Psoas muscle (tissue), 7 donors: ENCODE measurements at regions not wholly inside any gene's neighbourhood (a gene's known extent, or its start where the extent isn't known, plus 50 kb on each side); places are given as distances from the start of the nearest gene placed in this dataset.

ENCODE experiments used
- ATAC-seq, 4 donors: fragments of 200-7000 bp; cut with Tn5 transposase; one replicate each; pipeline ENCODE4 v1.9.1; 2020; ENCODE audit warnings: moderate library complexity in 3 of 4, mild to moderate bottlenecking in 2 of 4
- DNase-seq, 2 donors: peaks; one replicate each; pipeline ENCODE4 v3.0.0-alpha.2; 2020
- H3K27ac ChIP-seq: fragments of 200-600 bp; one replicate; pipeline ENCODE4 v1.8.0; 2022
- H3K27me3 ChIP-seq, 3 donors: fragments of 200-600 bp in 1 of 3; one replicate each; pipeline versions ENCODE4 v1.6.1 to v1.8.0; 2013 to 2022; ENCODE audit warnings: low read length in 2 of 3, mild to moderate bottlenecking in 2 of 3, moderate library complexity in 1 of 3; ENCODE audit not compliant: insufficient read depth in 3 of 3
- H3K36me3 ChIP-seq, 2 donors: fragments of 200-600 bp in 1 of 2; one replicate each; pipeline versions ENCODE4 v1.6.1 to v1.8.0; 2013 to 2022; ENCODE audit warnings: low read depth in 1 of 2, mild to moderate bottlenecking in 1 of 2, moderate library complexity in 1 of 2; ENCODE audit not compliant: insufficient read depth in 1 of 2
- H3K4me1 ChIP-seq: fragments of 200-600 bp; one replicate; pipeline ENCODE4 v1.8.0; 2022
- H3K4me3 ChIP-seq: fragments of 200-600 bp; one replicate; pipeline ENCODE4 v1.8.0; 2022; ENCODE audit warnings: mild to moderate bottlenecking
- H3K9me3 ChIP-seq: fragments of 200-600 bp; one replicate; pipeline ENCODE4 v1.8.0; 2022
- WGBS, 3 donors: extraction: QIAGEN DNeasy Blood & Tissue Kit; methylation state at CpG; one replicate each; pipeline versions ENCODE4 v1.1.6 to v1.1.7; 2013; 5-methylcytosine and 5-hydroxymethylcytosine counted together
- intact Hi-C, 2 donors: fragments of 100-400 bp; cut with DNase I; formaldehyde crosslinking; loops; one replicate each; pipeline versions ENCODE4 v1.11.0 to v1.14.2; 2022
- TF ChIP-seq, protein P1 (sequence below): fragments of 200-600 bp; IDR thresholded peaks from one replicate; pipeline ENCODE4 v1.8.0; 2022; ENCODE audit warnings: antibody characterized with exemption
- donor health status: healthy with polysubstance abuse.
- donor health status: DM: no; HTN: no; CAD: no; lungs with moderate emphysema.
- donor health status: Bipolar disorder and iron deficiency.
- donor health status: healthy.
- donor health status: DM: yes; HTN: yes; CAD: no.
- donor health status: DM: no; HTN: no; CAD: no.
- donor health status: DM: yes; HTN: yes; CAD: no.

DNA sequence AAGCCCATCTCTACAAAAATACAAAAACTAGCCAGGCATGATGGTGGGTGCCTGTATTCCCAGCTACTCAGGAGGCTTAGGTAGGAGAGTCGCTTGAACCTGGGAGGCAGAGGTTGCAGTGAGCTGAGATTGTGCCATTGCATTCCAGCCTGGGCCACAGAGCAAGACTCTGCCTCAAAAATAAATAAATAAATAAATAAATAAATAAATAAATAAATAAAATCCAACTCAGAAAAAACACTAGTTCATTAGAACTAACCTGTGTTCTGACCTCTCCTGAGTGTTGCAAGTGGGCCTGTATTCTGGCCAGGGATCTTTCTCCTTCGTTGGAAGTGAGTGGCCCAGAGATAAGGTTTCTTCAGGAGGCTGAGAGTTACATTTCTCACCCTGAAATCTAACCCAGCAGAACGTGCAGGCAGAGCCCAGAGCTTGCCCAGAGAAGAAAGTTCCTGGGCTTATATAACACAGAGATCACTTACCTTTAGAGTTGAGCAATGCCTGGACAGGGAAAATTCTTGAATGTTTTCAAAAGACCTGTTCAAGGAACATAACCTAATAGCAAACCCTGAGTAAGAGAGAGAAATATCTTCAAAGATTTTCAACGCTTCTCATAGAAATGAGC lies 583.9 kb downstream of the MCTP2 start:
- TF ChIP-seq, protein P1, sequence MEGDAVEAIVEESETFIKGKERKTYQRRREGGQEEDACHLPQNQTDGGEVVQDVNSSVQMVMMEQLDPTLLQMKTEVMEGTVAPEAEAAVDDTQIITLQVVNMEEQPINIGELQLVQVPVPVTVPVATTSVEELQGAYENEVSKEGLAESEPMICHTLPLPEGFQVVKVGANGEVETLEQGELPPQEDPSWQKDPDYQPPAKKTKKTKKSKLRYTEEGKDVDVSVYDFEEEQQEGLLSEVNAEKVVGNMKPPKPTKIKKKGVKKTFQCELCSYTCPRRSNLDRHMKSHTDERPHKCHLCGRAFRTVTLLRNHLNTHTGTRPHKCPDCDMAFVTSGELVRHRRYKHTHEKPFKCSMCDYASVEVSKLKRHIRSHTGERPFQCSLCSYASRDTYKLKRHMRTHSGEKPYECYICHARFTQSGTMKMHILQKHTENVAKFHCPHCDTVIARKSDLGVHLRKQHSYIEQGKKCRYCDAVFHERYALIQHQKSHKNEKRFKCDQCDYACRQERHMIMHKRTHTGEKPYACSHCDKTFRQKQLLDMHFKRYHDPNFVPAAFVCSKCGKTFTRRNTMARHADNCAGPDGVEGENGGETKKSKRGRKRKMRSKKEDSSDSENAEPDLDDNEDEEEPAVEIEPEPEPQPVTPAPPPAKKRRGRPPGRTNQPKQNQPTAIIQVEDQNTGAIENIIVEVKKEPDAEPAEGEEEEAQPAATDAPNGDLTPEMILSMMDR: no peak
- no peak overlapping the region for H3K4me3 ChIP-seq
- DNase-seq: no peak
- no peaks in the 10 kb centered on the region for H3K4me1 ChIP-seq
- H3K27ac ChIP-seq: no peak overlapping the region
- intact Hi-C loops: no loop called here
- no peaks in the 10 kb centered on the region for H3K27me3 ChIP-seq
- H3K36me3 ChIP-seq: no peaks in the 10 kb centered on the region
- no peak for ATAC-seq
- no peaks in the 10 kb centered on the region for H3K9me3 ChIP-seq
- 52 to 60% (median 54%) methylated on average over 4 of the region's 4 CpGs for WGBS, 3 donors

DNA sequence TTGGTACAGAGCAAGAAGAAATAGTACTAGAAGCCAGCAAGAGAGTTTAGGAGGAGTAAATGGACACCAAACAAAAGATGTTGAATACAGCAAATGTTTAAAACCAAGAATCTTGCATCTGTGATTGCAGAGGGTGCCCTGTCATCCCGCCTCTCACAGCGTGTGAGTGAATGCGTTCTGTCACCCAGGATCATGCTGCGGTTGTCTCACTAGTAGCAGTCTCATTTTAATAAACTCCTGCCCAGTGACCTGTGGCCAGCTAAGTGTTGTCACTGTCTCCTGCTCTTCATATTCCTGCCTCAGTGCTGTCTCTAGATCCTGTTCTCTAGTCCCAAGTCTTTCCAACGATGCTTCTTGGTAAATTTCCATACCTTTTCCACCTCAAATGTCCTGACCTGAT lies 584.6 kb downstream of the MCTP2 start:
- 73 to 87% (median 83%) methylated on average over 5 of the region's 5 CpGs for WGBS, 3 donors
- TF ChIP-seq, protein P1: no peak
- no peak overlapping the region for H3K27ac ChIP-seq
- DNase-seq: no peak
- no peak for ATAC-seq
- H3K27me3 ChIP-seq: no peaks in the 10 kb centered on the region
- intact Hi-C loops: no loop called here
- no peaks in the 10 kb centered on the region for H3K36me3 ChIP-seq
- no peaks in the 10 kb centered on the region for H3K4me1 ChIP-seq
- no peaks in the 10 kb centered on the region for H3K9me3 ChIP-seq
- no peak overlapping the region for H3K4me3 ChIP-seq

DNA sequence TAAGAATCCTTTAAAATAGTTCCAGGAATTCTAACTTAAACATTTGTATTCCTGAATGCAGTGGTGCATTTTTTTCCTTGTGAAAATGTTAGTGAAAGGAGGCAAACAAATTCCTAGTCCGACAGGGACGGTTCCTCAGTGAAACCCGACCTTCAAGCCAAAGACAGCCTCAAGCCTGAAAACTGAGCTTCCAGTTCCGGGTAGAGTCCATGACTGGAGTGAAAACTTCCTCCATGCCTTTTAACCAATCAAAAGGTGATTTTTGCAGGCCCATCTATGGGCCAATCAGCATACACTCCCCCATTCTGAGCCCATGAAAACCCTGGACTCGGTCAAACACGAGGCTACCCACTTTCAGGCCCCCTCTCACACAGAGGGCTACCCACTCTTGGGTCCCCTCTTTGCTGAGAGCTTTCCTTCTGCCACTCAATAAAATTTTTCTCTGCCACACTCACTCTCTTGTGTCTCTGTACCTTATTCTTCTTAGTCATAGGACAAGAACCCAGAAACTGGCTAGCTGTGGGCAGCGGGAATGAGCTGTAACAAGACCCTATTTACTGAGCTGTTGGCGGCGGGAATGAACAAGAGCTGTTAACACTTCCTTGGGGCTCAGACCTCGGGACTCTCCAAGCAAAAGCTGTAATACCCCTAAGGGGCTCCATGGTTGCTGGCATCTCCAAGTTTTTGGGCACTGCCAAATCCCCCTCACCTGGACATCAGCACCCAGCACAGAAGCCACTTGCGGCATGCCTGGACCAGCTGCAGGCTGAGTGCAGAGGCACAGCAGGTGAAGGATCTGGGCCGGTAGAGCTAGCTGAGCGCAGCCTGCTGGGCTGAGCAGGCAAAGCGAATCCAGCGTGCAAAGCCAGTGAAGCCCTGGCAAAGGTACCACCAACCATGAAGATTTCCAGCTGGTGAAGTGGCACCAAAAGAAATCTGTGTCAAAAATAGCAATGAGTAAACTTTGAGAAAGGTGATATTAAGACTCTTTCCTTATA lies 598.8 kb downstream of the MCTP2 start:
- H3K27me3 ChIP-seq: no peaks in the 10 kb centered on the region
- intact Hi-C loops: no loop called here
- H3K4me3 ChIP-seq: no peak overlapping the region
- no peak for ATAC-seq
- no peak overlapping the region for H3K27ac ChIP-seq
- peaks cover 6% of the 10 kb centered on the region for H3K9me3 ChIP-seq
- WGBS, 3 donors: 71 to 85% (median 76%) methylated on average over 15 of the region's 15 CpGs
- TF ChIP-seq, protein P1: no peak
- no peaks in the 10 kb centered on the region for H3K4me1 ChIP-seq
- H3K36me3 ChIP-seq: no peaks in the 10 kb centered on the region
- no peak for DNase-seq

DNA sequence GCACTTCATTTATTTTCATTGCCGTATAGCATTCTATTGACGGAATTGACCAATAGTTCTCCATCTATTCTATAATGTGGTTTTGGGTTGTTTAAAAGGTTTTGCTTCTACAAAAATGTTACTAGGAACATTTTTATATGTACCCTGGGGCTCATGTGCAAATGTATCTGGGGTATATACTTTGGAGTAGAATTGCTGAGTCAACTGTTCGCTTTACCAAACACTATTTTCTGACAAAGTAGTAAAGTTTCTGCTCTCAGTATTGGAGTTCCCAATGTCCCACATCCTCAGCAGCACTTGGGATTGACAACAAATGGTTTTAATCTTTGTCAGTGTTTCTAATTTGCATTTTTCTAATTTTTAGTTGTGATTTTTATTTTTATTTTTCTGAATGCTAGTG lies 602.6 kb downstream of the MCTP2 start:
- ATAC-seq (no peak), DNase-seq (no peak)
- Histone ChIP-seq H3K36me3 (no peaks in the 10 kb centered on the region), H3K4me1 (no peaks in the 10 kb centered on the region), H3K4me3 (no peak overlapping the region), H3K27me3 (no peaks in the 10 kb centered on the region), H3K9me3 (peaks cover 6% of the 10 kb centered on the region), H3K27ac (no peak overlapping the region)
- WGBS, 3 donors: 91 to 93% (median 92%) methylated on average over 3 of the region's 3 CpGs
- TF ChIP-seq, protein P1: no peak
- intact Hi-C loops: no loop called here
